ENCODE measurements at regions not wholly inside any gene's neighbourhood (a gene's known extent, or its start where the extent isn't known, plus 50 kb on each side); places are given as distances from the start of the nearest gene placed in this dataset.

DNA sequence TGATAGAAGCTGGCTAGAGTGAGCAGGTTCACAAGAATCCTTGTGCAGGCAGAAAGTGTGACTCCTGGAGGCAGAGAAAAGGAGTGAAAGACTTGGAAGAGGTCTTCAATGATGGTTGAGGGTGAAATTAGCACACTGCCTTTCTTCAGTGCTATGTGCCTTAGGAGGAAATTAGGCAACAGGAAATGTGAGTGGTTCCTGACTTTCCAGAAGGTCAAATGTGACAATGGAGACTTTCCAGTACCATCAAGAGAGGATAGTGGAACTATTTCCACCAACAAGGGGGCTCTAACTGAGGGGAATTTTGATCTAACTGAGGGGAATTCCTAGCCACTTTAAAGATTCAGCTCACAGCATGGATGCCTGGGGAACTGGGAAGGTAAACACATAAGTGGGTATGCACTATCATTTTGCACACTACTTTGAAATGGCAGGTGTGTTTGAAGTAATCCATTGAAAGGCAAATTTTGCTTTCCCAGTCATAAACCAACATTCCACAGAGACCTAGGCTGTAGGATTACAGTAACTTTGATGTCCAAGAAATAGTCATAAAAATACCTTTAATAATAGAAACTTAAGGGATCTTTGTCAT is 90.0 kb downstream of the PERP start:
- Histone ChIP-seq H3K4me3 (ENCODE audit: low read depth in 1 of 3, low read length in 3 of 3) (no peak overlapping the region), H3K27ac (ENCODE audit: low read depth in 1 of 3, low read length in 2 of 3) (no peak overlapping the region), H3K36me3 (ENCODE audit: control insufficient read depth in 3 of 3, insufficient read depth in 2 of 3, low read depth in 1 of 3, low read length in 3 of 3) (no peaks in the 10 kb centered on the region), H3K9me3 (ENCODE audit: control insufficient read depth in 2 of 2, insufficient read depth in 1 of 2, low read depth in 1 of 2, low read length in 1 of 2) (no peaks in the 10 kb centered on the region), H3K27me3 (ENCODE audit: control insufficient read depth in 3 of 3, insufficient read depth in 3 of 3, low read length in 3 of 3) (no peaks in the 10 kb centered on the region), H3K4me1 (ENCODE audit: control insufficient read depth in 3 of 3, insufficient read depth in 2 of 3, low read depth in 1 of 3, low read length in 2 of 3) (no peaks in the 10 kb centered on the region)
- DNase-seq (no peak), FAIRE-seq (no peak)

DNA sequence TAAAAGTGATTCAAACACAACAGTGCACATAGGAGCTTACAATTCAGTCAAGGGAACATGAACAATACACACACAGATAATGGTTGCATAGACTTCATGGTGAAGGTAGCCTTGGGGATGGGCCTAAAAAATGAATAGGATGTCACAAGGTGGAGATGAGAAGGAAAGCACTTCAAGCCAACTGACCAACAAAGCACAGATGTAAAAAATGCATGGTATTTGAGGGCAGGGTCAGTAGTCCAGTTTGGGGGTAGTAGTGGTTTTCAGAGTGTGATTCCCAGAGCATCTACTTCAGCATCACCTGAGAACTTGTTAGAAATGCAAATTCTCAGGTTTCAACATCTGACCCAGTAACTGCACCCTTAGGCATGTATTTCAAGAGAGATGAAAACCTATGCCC is 88.9 kb downstream of the PERP start:
- Histone ChIP-seq H3K27ac (ENCODE audit: low read depth in 1 of 3, low read length in 2 of 3) (no peak overlapping the region), H3K4me1 (ENCODE audit: control insufficient read depth in 3 of 3, insufficient read depth in 2 of 3, low read depth in 1 of 3, low read length in 2 of 3) (no peaks in the 10 kb centered on the region), H3K27me3 (ENCODE audit: control insufficient read depth in 3 of 3, insufficient read depth in 3 of 3, low read length in 3 of 3) (no peaks in the 10 kb centered on the region), H3K9me3 (ENCODE audit: control insufficient read depth in 2 of 2, insufficient read depth in 1 of 2, low read depth in 1 of 2, low read length in 1 of 2) (no peaks in the 10 kb centered on the region), H3K36me3 (ENCODE audit: control insufficient read depth in 3 of 3, insufficient read depth in 2 of 3, low read depth in 1 of 3, low read length in 3 of 3) (no peaks in the 10 kb centered on the region), H3K4me3 (ENCODE audit: low read depth in 1 of 3, low read length in 3 of 3) (no peak overlapping the region)
- FAIRE-seq (no peak), DNase-seq (no peak)

DNA sequence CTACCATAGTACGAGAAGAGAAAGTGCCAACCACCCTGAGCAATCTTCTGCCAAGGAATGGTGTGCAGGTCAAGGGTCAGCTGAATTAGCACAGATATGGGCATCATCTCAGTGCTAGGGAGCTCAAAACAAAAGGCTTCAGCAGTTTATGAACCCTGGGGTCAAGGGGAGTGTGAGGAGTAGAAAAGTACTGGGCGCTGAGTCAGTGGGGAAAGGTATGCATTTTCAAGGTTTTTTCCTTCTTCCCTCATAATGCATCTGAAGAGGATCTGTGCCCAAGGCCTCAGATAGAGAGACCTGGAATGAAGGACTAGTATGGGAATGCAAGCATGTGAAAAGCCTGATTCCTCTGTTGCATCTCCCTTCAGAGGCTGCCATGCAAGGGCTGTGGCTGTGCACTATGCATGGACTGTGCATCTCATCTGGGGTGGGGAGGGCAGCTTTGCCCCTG is 81.7 kb downstream of the PERP start:
- no peaks in the 10 kb centered on the region for H3K27me3 ChIP-seq (ENCODE audit: control insufficient read depth in 3 of 3, insufficient read depth in 3 of 3, low read length in 3 of 3)
- no peaks in the 10 kb centered on the region for H3K36me3 ChIP-seq (ENCODE audit: control insufficient read depth in 3 of 3, insufficient read depth in 2 of 3, low read depth in 1 of 3, low read length in 3 of 3)
- FAIRE-seq (no peak), DNase-seq (peak in 1 of 2 donors; percentile 35)
- no peak overlapping the region for H3K4me3 ChIP-seq (ENCODE audit: low read depth in 1 of 3, low read length in 3 of 3)
- H3K4me1 ChIP-seq (ENCODE audit: control insufficient read depth in 3 of 3, insufficient read depth in 2 of 3, low read depth in 1 of 3, low read length in 2 of 3): no peaks in the 10 kb centered on the region
- 59 to 74% (median 72%) methylated on average over 2 of the region's 2 CpGs for WGBS, 3 donors
- no peak overlapping the region for H3K27ac ChIP-seq (ENCODE audit: low read depth in 1 of 3, low read length in 2 of 3)
- H3K9me3 ChIP-seq (ENCODE audit: control insufficient read depth in 2 of 2, insufficient read depth in 1 of 2, low read depth in 1 of 2, low read length in 1 of 2): no peaks in the 10 kb centered on the region

DNA sequence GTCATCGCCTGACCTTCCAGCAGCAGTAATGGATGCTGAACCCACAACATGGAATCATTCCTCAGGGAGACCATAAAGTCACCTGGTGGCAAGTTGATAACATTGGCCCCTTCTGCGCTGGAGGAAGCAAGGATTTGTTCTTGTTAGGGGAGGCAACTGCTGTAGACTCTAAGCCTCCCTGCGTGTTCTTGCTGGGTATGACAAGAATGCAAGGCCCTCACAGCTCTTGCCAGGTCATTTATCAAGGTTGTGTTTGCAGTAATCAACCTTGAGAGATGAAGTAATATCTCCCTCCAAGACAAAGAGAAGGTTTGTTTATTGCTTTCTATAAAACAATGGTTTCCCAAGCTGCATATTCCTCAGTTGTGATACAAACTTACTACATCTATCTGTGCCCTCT is 80.9 kb downstream of the PERP start:
- Histone ChIP-seq H3K9me3 (ENCODE audit: control insufficient read depth in 2 of 2, insufficient read depth in 1 of 2, low read depth in 1 of 2, low read length in 1 of 2) (no peaks in the 10 kb centered on the region), H3K27ac (ENCODE audit: low read depth in 1 of 3, low read length in 2 of 3) (no peak overlapping the region), H3K4me3 (ENCODE audit: low read depth in 1 of 3, low read length in 3 of 3) (no peak overlapping the region), H3K27me3 (ENCODE audit: control insufficient read depth in 3 of 3, insufficient read depth in 3 of 3, low read length in 3 of 3) (no peaks in the 10 kb centered on the region), H3K36me3 (ENCODE audit: control insufficient read depth in 3 of 3, insufficient read depth in 2 of 3, low read depth in 1 of 3, low read length in 3 of 3) (no peaks in the 10 kb centered on the region), H3K4me1 (ENCODE audit: control insufficient read depth in 3 of 3, insufficient read depth in 2 of 3, low read depth in 1 of 3, low read length in 2 of 3) (no peaks in the 10 kb centered on the region)
- WGBS, 3 donors: 82 to 92% (median 88%) methylated on average over 3 of the region's 3 CpGs
- DNase-seq: no peak
- FAIRE-seq: no peak

DNA sequence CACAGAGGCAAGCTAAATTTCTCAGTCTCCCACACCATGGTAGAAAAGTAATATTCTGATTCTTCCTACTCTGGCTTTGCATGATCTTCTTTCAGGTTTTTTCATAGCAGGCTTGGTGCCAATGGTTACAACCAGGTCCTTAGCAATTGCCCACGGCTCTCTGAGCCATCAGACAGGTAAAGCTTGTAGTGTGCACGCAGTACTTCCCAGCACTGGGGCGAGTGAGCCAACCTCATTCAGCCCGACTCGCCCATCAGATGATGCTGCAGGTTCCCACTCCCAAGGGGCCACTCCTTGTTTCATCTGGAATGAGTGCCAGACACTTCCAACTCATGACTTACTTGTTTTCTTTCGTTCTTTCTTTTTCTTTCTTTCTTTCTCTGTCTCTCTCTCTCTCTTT is 78.3 kb downstream of the PERP start:
- Histone ChIP-seq H3K9me3 (ENCODE audit: control insufficient read depth in 2 of 2, insufficient read depth in 1 of 2, low read depth in 1 of 2, low read length in 1 of 2) (no peaks in the 10 kb centered on the region), H3K36me3 (ENCODE audit: control insufficient read depth in 3 of 3, insufficient read depth in 2 of 3, low read depth in 1 of 3, low read length in 3 of 3) (no peaks in the 10 kb centered on the region), H3K27ac (ENCODE audit: low read depth in 1 of 3, low read length in 2 of 3) (no peak overlapping the region), H3K27me3 (ENCODE audit: control insufficient read depth in 3 of 3, insufficient read depth in 3 of 3, low read length in 3 of 3) (no peaks in the 10 kb centered on the region), H3K4me1 (ENCODE audit: control insufficient read depth in 3 of 3, insufficient read depth in 2 of 3, low read depth in 1 of 3, low read length in 2 of 3) (no peaks in the 10 kb centered on the region), H3K4me3 (ENCODE audit: low read depth in 1 of 3, low read length in 3 of 3) (no peak overlapping the region)
- no peak for DNase-seq
- no peak for FAIRE-seq
- WGBS, 3 donors: 44 to 77% (median 55%) methylated on average over 6 of the region's 6 CpGs

DNA sequence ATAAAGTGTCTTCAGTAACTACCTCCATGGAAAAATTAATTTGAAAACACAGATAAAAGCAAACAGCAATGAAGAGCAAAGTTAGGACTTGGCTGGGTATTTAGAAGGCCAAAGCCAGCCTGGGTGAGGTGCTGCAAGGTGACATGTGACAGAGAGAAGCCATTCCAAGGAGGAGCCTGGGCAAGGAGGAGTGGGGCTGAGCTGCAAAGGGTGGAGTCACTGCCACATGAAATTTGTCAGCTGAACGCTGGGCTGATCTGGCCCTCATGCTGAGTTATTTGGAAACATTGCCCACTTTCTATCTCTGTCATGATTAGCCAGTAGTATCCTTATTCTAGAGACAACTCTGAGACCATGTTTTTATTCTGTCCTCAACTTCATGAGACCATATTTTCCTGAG is 76.3 kb downstream of the PERP start:
- WGBS, 3 donors: 27 to 50% (median 37%) methylated on average over 1 of the region's 1 CpG
- H3K4me3 ChIP-seq (ENCODE audit: low read depth in 1 of 3, low read length in 3 of 3): no peak overlapping the region
- no peaks in the 10 kb centered on the region for H3K4me1 ChIP-seq (ENCODE audit: control insufficient read depth in 3 of 3, insufficient read depth in 2 of 3, low read depth in 1 of 3, low read length in 2 of 3)
- no peak for DNase-seq
- H3K36me3 ChIP-seq (ENCODE audit: control insufficient read depth in 3 of 3, insufficient read depth in 2 of 3, low read depth in 1 of 3, low read length in 3 of 3): no peaks in the 10 kb centered on the region
- no peaks in the 10 kb centered on the region for H3K27me3 ChIP-seq (ENCODE audit: control insufficient read depth in 3 of 3, insufficient read depth in 3 of 3, low read length in 3 of 3)
- H3K9me3 ChIP-seq (ENCODE audit: control insufficient read depth in 2 of 2, insufficient read depth in 1 of 2, low read depth in 1 of 2, low read length in 1 of 2): no peaks in the 10 kb centered on the region
- H3K27ac ChIP-seq (ENCODE audit: low read depth in 1 of 3, low read length in 2 of 3): no peak overlapping the region
- FAIRE-seq: no peak

DNA sequence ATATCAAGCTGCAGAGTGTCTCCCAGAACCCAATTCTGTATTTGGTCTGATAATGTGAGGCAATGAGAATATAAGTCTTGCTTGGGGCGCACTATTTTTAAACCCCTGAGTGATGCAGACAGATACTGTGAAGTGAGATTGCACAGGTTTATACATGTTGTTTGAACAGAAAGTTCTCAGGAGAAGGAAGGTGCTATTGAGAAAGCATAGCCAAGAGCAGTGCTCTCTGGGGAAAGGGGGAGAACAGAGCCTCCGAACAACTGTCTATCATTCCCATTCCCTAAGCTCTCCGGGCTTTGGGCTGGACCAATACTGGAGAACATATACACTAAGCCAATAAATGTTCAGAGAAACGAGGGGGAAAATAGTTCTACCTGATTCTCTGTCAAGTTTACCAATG is 75.8 kb downstream of the PERP start:
- 78 to 81% (median 80%) methylated on average over 4 of the region's 4 CpGs for WGBS, 3 donors
- H3K27ac ChIP-seq (ENCODE audit: low read depth in 1 of 3, low read length in 2 of 3): no peak overlapping the region

DNA sequence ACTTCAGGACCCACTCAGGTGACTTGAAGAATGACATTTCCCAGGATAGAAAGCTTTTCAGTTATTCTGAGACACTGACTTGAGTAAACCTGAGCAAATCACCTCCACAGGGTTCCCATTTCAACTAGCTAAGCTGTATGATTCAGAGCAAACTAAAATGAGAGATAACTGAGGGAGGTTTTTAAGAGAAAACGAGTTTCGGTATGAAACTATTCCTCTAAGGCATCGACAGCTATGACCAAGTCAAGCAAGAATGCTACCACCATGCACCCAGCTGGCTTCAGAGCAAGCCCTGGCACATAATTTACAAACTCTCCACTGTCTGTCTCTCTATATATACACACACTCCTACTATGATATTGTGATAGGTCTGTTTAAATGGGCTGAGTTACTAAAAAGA is 75.4 kb downstream of the PERP start:
- no peak overlapping the region for H3K27ac ChIP-seq (ENCODE audit: low read depth in 1 of 3, low read length in 2 of 3)
- no peak for DNase-seq
- 74 to 91% (median 86%) methylated on average over 3 of the region's 3 CpGs for WGBS, 3 donors
- no peaks in the 10 kb centered on the region for H3K27me3 ChIP-seq (ENCODE audit: control insufficient read depth in 3 of 3, insufficient read depth in 3 of 3, low read length in 3 of 3)
- no peak overlapping the region for H3K4me3 ChIP-seq (ENCODE audit: low read depth in 1 of 3, low read length in 3 of 3)
- H3K9me3 ChIP-seq (ENCODE audit: control insufficient read depth in 2 of 2, insufficient read depth in 1 of 2, low read depth in 1 of 2, low read length in 1 of 2): no peaks in the 10 kb centered on the region
- H3K36me3 ChIP-seq (ENCODE audit: control insufficient read depth in 3 of 3, insufficient read depth in 2 of 3, low read depth in 1 of 3, low read length in 3 of 3): no peaks in the 10 kb centered on the region
- no peak for FAIRE-seq
- peaks cover 0 to 2% (median 0%) of the 10 kb centered on the region in 3 donors for H3K4me1 ChIP-seq (ENCODE audit: control insufficient read depth in 3 of 3, insufficient read depth in 2 of 3, low read depth in 1 of 3, low read length in 2 of 3)

More for the DNA sequence above, 75.8 kb downstream of the PERP start:
- Histone ChIP-seq H3K36me3 (ENCODE audit: control insufficient read depth in 3 of 3, insufficient read depth in 2 of 3, low read depth in 1 of 3, low read length in 3 of 3) (no peaks in the 10 kb centered on the region), H3K9me3 (ENCODE audit: control insufficient read depth in 2 of 2, insufficient read depth in 1 of 2, low read depth in 1 of 2, low read length in 1 of 2) (no peaks in the 10 kb centered on the region), H3K4me3 (ENCODE audit: low read depth in 1 of 3, low read length in 3 of 3) (no peak overlapping the region), H3K4me1 (ENCODE audit: control insufficient read depth in 3 of 3, insufficient read depth in 2 of 3, low read depth in 1 of 3, low read length in 2 of 3) (peaks cover 0 to 2% (median 0%) of the 10 kb centered on the region in 3 donors), H3K27me3 (ENCODE audit: control insufficient read depth in 3 of 3, insufficient read depth in 3 of 3, low read length in 3 of 3) (no peaks in the 10 kb centered on the region)
- DNase-seq (no peak), FAIRE-seq (no peak)

DNA sequence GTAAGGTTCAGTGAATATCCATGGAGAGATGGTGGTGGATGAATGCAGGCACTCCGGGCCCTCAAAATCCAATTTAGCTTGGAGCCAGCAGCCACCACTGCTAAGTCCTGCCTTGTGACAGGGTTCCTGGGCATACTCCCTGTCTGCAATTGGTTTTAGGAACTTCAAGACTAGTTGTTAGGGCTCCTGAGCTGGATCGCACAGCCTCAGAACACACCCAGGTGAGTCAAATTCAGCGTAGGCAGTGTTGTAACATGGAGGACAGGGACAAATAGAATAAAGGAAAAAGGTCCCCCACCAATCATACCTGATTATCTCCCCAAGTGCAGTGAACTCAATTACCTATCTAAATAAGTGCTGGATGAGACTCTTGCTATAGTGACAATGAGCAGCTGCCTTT is 74.6 kb downstream of the PERP start:
- no peak for DNase-seq
- WGBS, 3 donors: 81 to 98% (median 97%) methylated on average over 3 of the region's 3 CpGs
- no peaks in the 10 kb centered on the region for H3K36me3 ChIP-seq (ENCODE audit: control insufficient read depth in 3 of 3, insufficient read depth in 2 of 3, low read depth in 1 of 3, low read length in 3 of 3)
- H3K27ac ChIP-seq (ENCODE audit: low read depth in 1 of 3, low read length in 2 of 3): no peak overlapping the region
- no peak for FAIRE-seq
- no peaks in the 10 kb centered on the region for H3K27me3 ChIP-seq (ENCODE audit: control insufficient read depth in 3 of 3, insufficient read depth in 3 of 3, low read length in 3 of 3)
- H3K4me1 ChIP-seq (ENCODE audit: control insufficient read depth in 3 of 3, insufficient read depth in 2 of 3, low read depth in 1 of 3, low read length in 2 of 3): peaks cover 0 to 2% (median 0%) of the 10 kb centered on the region in 3 donors
- H3K4me3 ChIP-seq (ENCODE audit: low read depth in 1 of 3, low read length in 3 of 3): no peak overlapping the region
- H3K9me3 ChIP-seq (ENCODE audit: control insufficient read depth in 2 of 2, insufficient read depth in 1 of 2, low read depth in 1 of 2, low read length in 1 of 2): no peaks in the 10 kb centered on the region
